GM12878 (cell line): ENCODE measurements at regions not wholly inside any gene's neighbourhood (a gene's known extent, or its start where the extent isn't known, plus 50 kb on each side); places are given as distances from the start of the nearest gene placed in this dataset.

ENCODE experiments used
- ATAC-seq: fragments of 200-7000 bp; cut with Tn5 transposase; 3 replicates; pipeline ENCODE4 v1.9.1; 2020; ENCODE audit warnings: mild to moderate bottlenecking, moderate library complexity
- BruUV-seq: library from RNA; stranded (reverse); fragments of 400-500 nt; replicated peaks from 2 replicates; lab custom pipeline; 2021; lab: Mats Ljungman, UMichigan
- CTCF ChIA-PET: fragments of 300-600 bp; sonication (Branson Sonifier 250); formaldehyde crosslinking; extraction: SDS; loops from one replicate; lab custom pipeline; 2021; ENCODE audit warnings: inconsistent platforms; lab: Yijun Ruan, JAX
- POLR2A ChIA-PET: fragments of 350-600 bp; formaldehyde crosslinking; extraction: SDS; loops from one replicate; lab custom pipeline; 2021; ENCODE audit warnings: inconsistent platforms; lab: Charles Lee
- RAD21 ChIA-PET: fragments of 300-600 bp; sonication (Branson Sonifier 250); formaldehyde crosslinking; loops from one replicate; lab custom pipeline; 2023; ENCODE audit warnings: antibody characterized with exemption; ENCODE audit not compliant: unreplicated experiment; lab: Charles Lee
- SMC1A ChIA-PET: fragments of 300-600 bp; sonication (Branson Sonifier 250); formaldehyde crosslinking; loops from one replicate; lab custom pipeline; 2023; ENCODE audit not compliant: unreplicated experiment, uncharacterized antibody; lab: Charles Lee
- DNase-seq: peaks from one replicate; pipeline ENCODE4 v3.0.0-alpha.2; 2011; ENCODE audit warnings: low read depth, low spot score
- FAIRE-seq: peaks from 3 replicates; lab custom pipeline; 2011; peaks lifted over from hg19 to GRCh38; lab: Jason Lieb, UNC
- H2AFZ ChIP-seq: 2 replicates; pipeline ENCODE4 v1.6.0; 2011; ENCODE audit warnings: low read depth, low read length, control low read depth; ENCODE audit not compliant: control insufficient read depth
- H3K27ac ChIP-seq: 2 replicates; pipeline ENCODE4 v1.5.1; 2011; ENCODE audit warnings: control low read depth; ENCODE audit not compliant: control insufficient read depth, insufficient read depth
- H3K27me3 ChIP-seq, 2 experiments: replicated peaks in 1 of 2; 2 replicates each; pipeline versions ENCODE4 v1.6.0 to v1.6.1; 2011; ENCODE audit warnings: low read length in 1 of 2; ENCODE audit not compliant: control insufficient read depth in 2 of 2, insufficient read depth in 2 of 2
- H3K36me3 ChIP-seq, 2 experiments: 2 replicates each; pipeline ENCODE4 v1.5.1; 2011; ENCODE audit warnings: low read length in 1 of 2; ENCODE audit not compliant: control insufficient read depth in 2 of 2, insufficient read depth in 2 of 2
- H3K4me1 ChIP-seq: 2 replicates; pipeline ENCODE4 v1.6.1; 2011; ENCODE audit warnings: mild to moderate bottlenecking, low read length, moderate library complexity, mixed read lengths; ENCODE audit not compliant: control insufficient read depth, insufficient read depth
- H3K4me2 ChIP-seq: 2 replicates; pipeline ENCODE4 v1.6.0; 2011; ENCODE audit warnings: control low read depth; ENCODE audit not compliant: control insufficient read depth, insufficient read depth
- H3K4me3 ChIP-seq: fragments of 200-600 bp; sonication (generic); 2 replicates; pipeline ENCODE4 v1.5.1; 2016
- H3K79me2 ChIP-seq: 2 replicates; pipeline ENCODE4 v1.6.0; 2011; ENCODE audit warnings: low read length; ENCODE audit not compliant: control insufficient read depth, insufficient read depth
- H3K9ac ChIP-seq: 2 replicates; pipeline ENCODE4 v1.8.0; 2011; ENCODE audit warnings: low read length, control low read depth, mixed read lengths; ENCODE audit not compliant: control insufficient read depth, insufficient read depth
- H3K9me3 ChIP-seq: replicated peaks from 3 replicates; pipeline ENCODE4 v1.5.1; 2011; ENCODE audit warnings: mild to moderate bottlenecking, low read length; ENCODE audit not compliant: control insufficient read depth, insufficient read depth
- H4K20me1 ChIP-seq: 2 replicates; pipeline ENCODE4 v1.6.0; 2011; ENCODE audit not compliant: control insufficient read depth, insufficient read depth
- NR2C1 ChIP-seq: fragments of 450-650 bp; IDR thresholded peaks from 2 replicates; pipeline ENCODE4 v1.6.1; 2017; ENCODE audit warnings: antibody characterized with exemption, mild to moderate bottlenecking, moderate library complexity
- ZBTB40 ChIP-seq: fragments of 450-650 bp; IDR thresholded peaks from 2 replicates; pipeline ENCODE4 v1.6.1; 2016; ENCODE audit warnings: mild to moderate bottlenecking, moderate library complexity, borderline replicate concordance
- WGBS: methylation state at CpG from one replicate; pipeline ENCODE4 v1.1.6; 2016; ENCODE audit warnings: low lambda C conversion rate; ENCODE audit not compliant: insufficient replicate concordance, insufficient coverage; ENCODE audit errors: missing lambda C conversion rate; 5-methylcytosine and 5-hydroxymethylcytosine counted together
- in situ Hi-C: fragments of 300-500 bp; cut with MboI; formaldehyde crosslinking; loops from 9 replicates; pipeline ENCODE4 v1.14.3; 2018; ENCODE audit warnings: mixed read lengths
- intact Hi-C: fragments of 100-400 bp; cut with micrococcal nuclease; formaldehyde crosslinking; loops from one replicate; pipeline ENCODE4 v1.14.2; 2022; ENCODE audit not compliant: unreplicated experiment
- TF ChIP-seq, protein P1 (sequence below): IDR thresholded peaks from 2 replicates; pipeline ENCODE4 v1.6.1; 2011; ENCODE audit warnings: low read depth, low read length, improper control_type of control experiment, borderline replicate concordance

- H3K4me1 ChIP-seq: no peaks in the 10 kb centered on the region
- intact Hi-C loops (no loop called here), in situ Hi-C loops (no loop called here)
- no peak for DNase-seq
- H3K27ac ChIP-seq: no peak overlapping the region
- no peak for FAIRE-seq
- no peaks in the 10 kb centered on the region for H3K27me3 ChIP-seq
- no peaks in the 10 kb centered on the region for H3K36me3 ChIP-seq
- WGBS: 33% methylated on average over 6 of the region's 6 CpGs
- BruUV-seq: no TSS peak
- no peak overlapping the region for H3K9ac ChIP-seq
- H3K9me3 ChIP-seq: no peaks in the 10 kb centered on the region
- no peaks in the 10 kb centered on the region for H3K79me2 ChIP-seq
- no peaks in the 10 kb centered on the region for H4K20me1 ChIP-seq
- ChIA-PET POLR2A (no interaction called here), CTCF (no interaction called here), RAD21 (no interaction called here), SMC1A (no interaction called here)
- no peak overlapping the region for H2AFZ ChIP-seq
- ATAC-seq: no peak
- no peak overlapping the region for H3K4me3 ChIP-seq
- no peak overlapping the region for H3K4me2 ChIP-seq
- no peak for TF ChIP-seq ZBTB40
Measured at GRCh38 chr4:183828125-183828524, 77.0 kb upstream of the STOX2 start.

GRCh38 chr4:183828839-183829238, 76.3 kb upstream of the STOX2 start:
- H3K9me3 ChIP-seq: no peaks in the 10 kb centered on the region
- no peaks in the 10 kb centered on the region for H4K20me1 ChIP-seq
- intact Hi-C loops (no loop called here), in situ Hi-C loops (no loop called here)
- FAIRE-seq (no peak), DNase-seq (no peak), ATAC-seq (no peak)
- ChIA-PET RAD21 (no interaction called here), POLR2A (no interaction called here), SMC1A (no interaction called here), CTCF (no interaction called here)
- H3K4me3 ChIP-seq: no peak overlapping the region
- no peak overlapping the region for H3K27ac ChIP-seq
- no peaks in the 10 kb centered on the region for H3K4me1 ChIP-seq
- no peaks in the 10 kb centered on the region for H3K79me2 ChIP-seq
- H3K36me3 ChIP-seq: no peaks in the 10 kb centered on the region
- H3K4me2 ChIP-seq: no peak overlapping the region
- no peak for TF ChIP-seq NR2C1
- TF ChIP-seq, protein P1, sequence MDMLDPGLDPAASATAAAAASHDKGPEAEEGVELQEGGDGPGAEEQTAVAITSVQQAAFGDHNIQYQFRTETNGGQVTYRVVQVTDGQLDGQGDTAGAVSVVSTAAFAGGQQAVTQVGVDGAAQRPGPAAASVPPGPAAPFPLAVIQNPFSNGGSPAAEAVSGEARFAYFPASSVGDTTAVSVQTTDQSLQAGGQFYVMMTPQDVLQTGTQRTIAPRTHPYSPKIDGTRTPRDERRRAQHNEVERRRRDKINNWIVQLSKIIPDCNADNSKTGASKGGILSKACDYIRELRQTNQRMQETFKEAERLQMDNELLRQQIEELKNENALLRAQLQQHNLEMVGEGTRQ: no peak
- H2AFZ ChIP-seq: no peak overlapping the region
- H3K27me3 ChIP-seq: no peaks in the 10 kb centered on the region
- no peak overlapping the region for H3K9ac ChIP-seq
- BruUV-seq: no TSS peak
- WGBS: 45% methylated on average over 3 of the region's 3 CpGs
